Kidney epithelial cell (primary cell): ENCODE measurements at regions not wholly inside any gene's neighbourhood (a gene's known extent, or its start where the extent isn't known, plus 50 kb on each side); places are given as distances from the start of the nearest gene placed in this dataset.

ENCODE experiments used
- DNase-seq: peaks from one replicate; pipeline ENCODE4 v3.0.0-alpha.2; 2010; ENCODE audit warnings: low read depth
- H3K27me3 ChIP-seq: 2 replicates; pipeline ENCODE4 v1.6.0; 2011; ENCODE audit warnings: low read length; ENCODE audit not compliant: control insufficient read depth, insufficient read depth
- H3K36me3 ChIP-seq: 2 replicates; pipeline ENCODE4 v1.5.1; 2011; ENCODE audit warnings: low read length; ENCODE audit not compliant: control insufficient read depth, insufficient read depth
- H3K4me3 ChIP-seq: 2 replicates; pipeline ENCODE4 v1.5.1; 2011; ENCODE audit warnings: low read depth, mild to moderate bottlenecking, control low read depth, low read length
- TF ChIP-seq, protein P1 (sequence below): IDR thresholded peaks from 2 replicates; pipeline ENCODE4 v1.5.1; 2011; ENCODE audit warnings: mild to moderate bottlenecking, moderate library complexity, low read length, control low read depth, inconsistent platforms; ENCODE audit not compliant: insufficient read depth, poor library complexity, severe bottlenecking

DNA sequence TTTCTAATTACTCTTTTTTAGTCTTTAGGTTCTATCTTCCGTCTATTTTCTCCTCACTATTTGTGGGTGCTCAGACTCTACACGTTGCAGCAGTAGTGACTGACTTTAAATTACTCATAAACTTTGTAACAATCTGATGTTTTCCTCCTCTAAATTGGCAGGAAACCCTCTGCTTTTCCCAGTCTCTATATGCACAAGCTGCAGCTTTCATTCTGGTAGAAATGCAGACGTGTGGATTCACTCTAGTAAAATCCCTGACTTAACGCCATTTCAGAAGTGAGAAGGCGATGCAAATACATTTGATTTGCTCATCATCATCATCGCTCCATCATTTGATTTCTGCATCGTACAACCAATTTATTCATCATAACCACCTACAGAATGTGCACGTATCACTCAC is 561.0 kb upstream of the ZFHX3 start:
- TF ChIP-seq, protein P1, sequence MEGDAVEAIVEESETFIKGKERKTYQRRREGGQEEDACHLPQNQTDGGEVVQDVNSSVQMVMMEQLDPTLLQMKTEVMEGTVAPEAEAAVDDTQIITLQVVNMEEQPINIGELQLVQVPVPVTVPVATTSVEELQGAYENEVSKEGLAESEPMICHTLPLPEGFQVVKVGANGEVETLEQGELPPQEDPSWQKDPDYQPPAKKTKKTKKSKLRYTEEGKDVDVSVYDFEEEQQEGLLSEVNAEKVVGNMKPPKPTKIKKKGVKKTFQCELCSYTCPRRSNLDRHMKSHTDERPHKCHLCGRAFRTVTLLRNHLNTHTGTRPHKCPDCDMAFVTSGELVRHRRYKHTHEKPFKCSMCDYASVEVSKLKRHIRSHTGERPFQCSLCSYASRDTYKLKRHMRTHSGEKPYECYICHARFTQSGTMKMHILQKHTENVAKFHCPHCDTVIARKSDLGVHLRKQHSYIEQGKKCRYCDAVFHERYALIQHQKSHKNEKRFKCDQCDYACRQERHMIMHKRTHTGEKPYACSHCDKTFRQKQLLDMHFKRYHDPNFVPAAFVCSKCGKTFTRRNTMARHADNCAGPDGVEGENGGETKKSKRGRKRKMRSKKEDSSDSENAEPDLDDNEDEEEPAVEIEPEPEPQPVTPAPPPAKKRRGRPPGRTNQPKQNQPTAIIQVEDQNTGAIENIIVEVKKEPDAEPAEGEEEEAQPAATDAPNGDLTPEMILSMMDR, result no peak
- H3K36me3 ChIP-seq, result no peaks in the 10 kb centered on the region
- peaks cover 2% of the 10 kb centered on the region for H3K27me3 ChIP-seq
- H3K4me3 ChIP-seq, result no peak overlapping the region
- no peak for DNase-seq

DNA sequence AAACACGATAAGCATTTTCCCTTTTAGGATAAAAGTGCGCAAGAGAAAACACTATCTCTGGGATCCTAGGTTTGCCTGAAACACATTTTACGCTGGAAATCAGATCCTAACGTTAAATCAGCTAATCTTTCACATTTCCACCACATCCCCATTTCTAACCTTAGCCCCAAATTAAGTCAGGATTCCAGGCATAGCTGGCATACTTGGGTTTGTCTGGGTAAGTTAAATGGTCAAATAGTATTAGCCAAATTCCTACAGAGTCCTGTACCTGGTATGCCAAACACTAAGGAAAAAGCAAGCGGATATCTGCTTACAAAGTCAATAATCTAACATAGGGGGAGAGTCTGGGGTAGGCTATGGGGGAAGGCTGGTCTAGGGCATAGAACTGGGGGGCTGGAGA is 557.4 kb upstream of the ZFHX3 start:
- DNase-seq, result no peak
- TF ChIP-seq, protein P1, result no peak
- H3K4me3 ChIP-seq, result no peak overlapping the region
- H3K27me3 ChIP-seq, result no peaks in the 10 kb centered on the region
- no peaks in the 10 kb centered on the region for H3K36me3 ChIP-seq

DNA sequence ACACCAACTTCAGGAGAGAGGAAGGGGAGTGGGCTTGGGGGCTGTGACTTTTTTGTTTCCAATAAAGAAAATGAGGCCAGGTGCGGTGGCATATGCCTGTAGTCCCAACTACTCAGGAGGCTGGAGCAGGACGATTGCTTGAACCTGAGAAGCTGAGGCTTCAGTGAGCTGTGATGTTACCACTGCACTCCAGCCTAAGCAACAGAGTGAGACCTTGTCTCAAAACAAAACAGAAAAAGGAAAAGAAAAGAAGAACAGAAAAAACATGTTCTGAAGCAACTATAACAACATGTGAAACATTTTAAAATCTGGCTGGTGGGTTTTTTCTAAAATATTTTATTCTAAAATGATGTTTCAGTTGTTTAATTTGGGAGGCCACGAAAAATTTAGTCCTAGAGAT is 554.0 kb upstream of the ZFHX3 start:
- Histone ChIP-seq H3K4me3 (no peak overlapping the region), H3K36me3 (no peaks in the 10 kb centered on the region), H3K27me3 (no peaks in the 10 kb centered on the region)
- TF ChIP-seq, protein P1, result no peak
- DNase-seq, result no peak

DNA sequence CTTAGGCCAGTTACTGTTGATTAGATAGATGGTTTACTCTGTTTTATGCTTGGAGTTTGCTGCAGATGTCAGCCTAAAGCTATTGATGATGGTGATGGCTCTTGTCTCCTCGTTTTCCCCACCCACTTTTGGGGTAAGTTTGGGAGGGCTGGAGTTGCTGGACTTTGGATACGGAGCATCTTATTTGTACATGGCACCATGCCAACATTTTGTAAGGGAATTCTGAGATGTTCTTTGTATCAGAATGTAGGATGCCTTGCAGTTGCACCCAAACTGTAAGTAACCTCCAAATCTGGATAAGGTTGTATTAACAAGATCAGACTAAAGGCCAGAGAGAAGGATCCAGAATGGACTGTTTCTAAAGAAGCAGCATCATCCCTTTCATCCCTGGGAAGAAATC is 551.9 kb upstream of the ZFHX3 start:
- TF ChIP-seq, protein P1, result no peak
- Histone ChIP-seq H3K4me3 (no peak overlapping the region), H3K27me3 (no peaks in the 10 kb centered on the region), H3K36me3 (no peaks in the 10 kb centered on the region)
- DNase-seq, result no peak

DNA sequence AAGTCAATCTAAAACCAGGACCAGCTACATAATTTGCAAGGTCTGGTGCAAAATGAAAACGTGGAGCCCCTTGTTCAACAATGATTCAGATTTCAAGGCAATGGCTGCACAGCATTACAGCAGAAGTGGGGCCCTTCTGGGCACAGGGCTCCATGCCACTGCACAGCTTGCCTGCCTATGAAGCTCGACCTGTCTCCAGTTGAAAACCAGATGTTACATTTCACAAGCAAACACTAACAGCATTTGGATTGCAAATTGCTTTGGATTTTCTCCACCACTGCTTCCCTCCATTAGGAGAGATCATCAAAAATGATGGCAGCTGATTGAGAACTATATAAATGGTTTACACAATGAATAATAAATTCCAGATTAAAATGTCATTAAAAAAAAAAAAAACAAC is 551.4 kb upstream of the ZFHX3 start:
- TF ChIP-seq, protein P1, result no peak
- DNase-seq, result no peak
- no peaks in the 10 kb centered on the region for H3K27me3 ChIP-seq
- H3K36me3 ChIP-seq, result no peaks in the 10 kb centered on the region
- H3K4me3 ChIP-seq, result no peak overlapping the region

DNA sequence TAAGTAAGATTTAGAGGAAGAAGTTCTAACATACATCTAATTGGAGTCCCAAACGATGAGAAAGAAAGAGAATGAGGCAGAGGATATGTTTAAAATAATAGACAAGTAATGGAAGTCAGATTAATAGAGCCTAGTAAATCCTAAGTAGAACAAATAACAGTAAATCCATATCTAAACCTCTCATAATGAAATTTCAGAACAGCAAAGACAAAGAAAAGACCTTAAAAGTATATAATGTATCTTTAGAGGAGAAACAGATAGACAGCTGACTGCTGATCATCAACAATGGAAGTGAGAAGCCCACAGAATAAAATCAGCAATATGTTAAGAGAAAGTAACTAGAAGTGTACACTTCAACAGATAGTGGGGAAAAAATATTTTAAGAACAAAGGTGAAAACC is 536.2 kb upstream of the ZFHX3 start:
- no peak for DNase-seq
- no peaks in the 10 kb centered on the region for H3K36me3 ChIP-seq
- TF ChIP-seq, protein P1, result no peak

More for the DNA sequence above, 536.2 kb upstream of the ZFHX3 start:
- no peak overlapping the region for H3K4me3 ChIP-seq
- H3K27me3 ChIP-seq, result no peaks in the 10 kb centered on the region
